HK-2 (cell line): ENCODE measurements at regions not wholly inside any gene's neighbourhood (a gene's known extent, or its start where the extent isn't known, plus 50 kb on each side); places are given as distances from the start of the nearest gene placed in this dataset.
A peak's percentile ranks its signal among the peaks of the same experiment; 100 is the strongest.

Experiments
- DNase-seq: peaks from one replicate; pipeline ENCODE4 v3.0.0-alpha.2; 2018; ENCODE audit not compliant: unreplicated experiment

GRCh38 chr13:106383791-106384190 lies 151.7 kb downstream of the EFNB2 start:
- DNase-seq: no peak

GRCh38 chr13:106382534-106382933 lies 152.9 kb downstream of the EFNB2 start:
- no peak for DNase-seq

GRCh38 chr13:106381091-106381490 lies 154.4 kb downstream of the EFNB2 start:
- no peak for DNase-seq

GRCh38 chr13:106377931-106378662 lies 157.4 kb downstream of the EFNB2 start:
- no peak for DNase-seq

- DNase-seq: no peak
Measured at GRCh38 chr13:106377341-106377740, 158.1 kb downstream of the EFNB2 start.

GRCh38 chr13:106376401-106377112 lies 158.9 kb downstream of the EFNB2 start:
- DNase-seq: peak; percentile 67

- no peak for DNase-seq
Measured at GRCh38 chr13:106375085-106375484, 160.4 kb downstream of the EFNB2 start.

GRCh38 chr13:106374631-106375030 lies 160.8 kb downstream of the EFNB2 start:
- DNase-seq: no peak

GRCh38 chr13:106373989-106374572 lies 161.4 kb downstream of the EFNB2 start:
- no peak for DNase-seq

GRCh38 chr13:106373304-106373988 lies 162.0 kb downstream of the EFNB2 start:
- DNase-seq: no peak

GRCh38 chr13:106372199-106373155 lies 163.0 kb downstream of the EFNB2 start:
- no peak for DNase-seq

- no peak for DNase-seq
Measured at GRCh38 chr13:106371024-106371423, 164.4 kb downstream of the EFNB2 start.

GRCh38 chr13:106369858-106370257 lies 165.6 kb downstream of the EFNB2 start:
- no peak for DNase-seq

GRCh38 chr13:106369091-106369490 lies 166.4 kb downstream of the EFNB2 start:
- no peak for DNase-seq

GRCh38 chr13:106367361-106367971 lies 168.0 kb downstream of the EFNB2 start:
- no peak for DNase-seq

GRCh38 chr13:106362707-106363106 lies 172.8 kb downstream of the EFNB2 start:
- DNase-seq: no peak

GRCh38 chr13:106361621-106362020 lies 173.8 kb downstream of the EFNB2 start:
- DNase-seq: no peak

GRCh38 chr13:106357198-106357597 lies 178.3 kb downstream of the EFNB2 start:
- no peak for DNase-seq

GRCh38 chr13:106355866-106356265 lies 179.6 kb downstream of the EFNB2 start:
- no peak for DNase-seq

- no peak for DNase-seq
Measured at GRCh38 chr13:106354961-106355360, 180.5 kb downstream of the EFNB2 start.

GRCh38 chr13:106352850-106353249 lies 182.6 kb downstream of the EFNB2 start:
- DNase-seq: no peak
